Stomach (tissue), 4 donors: ENCODE measurements at regions not wholly inside any gene's neighbourhood (a gene's known extent, or its start where the extent isn't known, plus 50 kb on each side); places are given as distances from the start of the nearest gene placed in this dataset.

Experiments
- POLR2A ChIP-seq, 4 donors: fragments of 450-650 bp; IDR thresholded peaks; one replicate each; pipeline ENCODE4 v1.6.1; 2016; ENCODE audit warnings: antibody characterized with exemption in 4 of 4, control low read depth in 2 of 4, mild to moderate bottlenecking in 1 of 4, moderate library complexity in 1 of 4
- TF ChIP-seq, protein P1 (sequence below), 7 experiments: fragments of 450-650 bp in 4 of 7; fragments of 200-600 bp in 3 of 7; sonication (generic) in 3 of 7; IDR thresholded peaks; one replicate each; pipeline ENCODE4 v1.5.1; 2016 to 2019; ENCODE audit warnings: antibody characterized with exemption in 7 of 7, control low read depth in 2 of 7, mild to moderate bottlenecking in 1 of 7

DNA sequence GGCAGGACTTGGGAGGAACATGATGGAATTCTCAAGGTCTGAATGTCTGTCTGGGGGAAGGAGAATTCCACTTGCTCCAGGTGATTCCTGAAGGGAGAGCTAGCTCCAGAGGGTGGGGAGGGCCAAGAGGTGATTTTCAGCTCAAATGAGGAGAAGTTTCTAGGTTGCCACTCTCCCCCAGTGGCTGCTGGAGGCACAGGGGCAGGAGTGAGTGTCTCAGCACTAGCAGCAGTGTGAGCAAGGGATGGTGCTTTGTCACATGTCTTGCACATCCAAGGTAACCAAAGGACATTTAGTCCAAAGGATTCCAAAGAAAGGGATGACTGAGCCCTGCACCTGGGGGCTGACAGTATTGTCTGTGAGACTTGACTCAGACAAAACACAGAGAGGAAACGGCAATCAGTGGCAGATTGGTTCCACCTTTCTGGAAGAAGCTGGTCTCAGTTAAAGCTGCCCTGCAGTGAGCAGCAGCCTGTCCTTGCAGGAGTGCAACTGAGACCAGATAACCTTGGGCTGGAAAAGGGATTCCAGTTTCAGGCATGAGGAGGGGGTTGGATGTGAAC, 51.2 kb upstream of the PCBD1 start:
- TF ChIP-seq, protein P1, sequence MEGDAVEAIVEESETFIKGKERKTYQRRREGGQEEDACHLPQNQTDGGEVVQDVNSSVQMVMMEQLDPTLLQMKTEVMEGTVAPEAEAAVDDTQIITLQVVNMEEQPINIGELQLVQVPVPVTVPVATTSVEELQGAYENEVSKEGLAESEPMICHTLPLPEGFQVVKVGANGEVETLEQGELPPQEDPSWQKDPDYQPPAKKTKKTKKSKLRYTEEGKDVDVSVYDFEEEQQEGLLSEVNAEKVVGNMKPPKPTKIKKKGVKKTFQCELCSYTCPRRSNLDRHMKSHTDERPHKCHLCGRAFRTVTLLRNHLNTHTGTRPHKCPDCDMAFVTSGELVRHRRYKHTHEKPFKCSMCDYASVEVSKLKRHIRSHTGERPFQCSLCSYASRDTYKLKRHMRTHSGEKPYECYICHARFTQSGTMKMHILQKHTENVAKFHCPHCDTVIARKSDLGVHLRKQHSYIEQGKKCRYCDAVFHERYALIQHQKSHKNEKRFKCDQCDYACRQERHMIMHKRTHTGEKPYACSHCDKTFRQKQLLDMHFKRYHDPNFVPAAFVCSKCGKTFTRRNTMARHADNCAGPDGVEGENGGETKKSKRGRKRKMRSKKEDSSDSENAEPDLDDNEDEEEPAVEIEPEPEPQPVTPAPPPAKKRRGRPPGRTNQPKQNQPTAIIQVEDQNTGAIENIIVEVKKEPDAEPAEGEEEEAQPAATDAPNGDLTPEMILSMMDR (IDR thresholded peaks at IDR 0.05), result no peak
- TF ChIP-seq POLR2A (IDR thresholded peaks at IDR 0.05), result no peak
